ENCODE measurements at regions not wholly inside any gene's neighbourhood (a gene's known extent, or its start where the extent isn't known, plus 50 kb on each side); places are given as distances from the start of the nearest gene placed in this dataset.
"Not testable (repeated sequence)": the region's sequence is repeated elsewhere in the genome, so short reads cannot be mapped to it uniquely, and the experiment has no call there.

DNA sequence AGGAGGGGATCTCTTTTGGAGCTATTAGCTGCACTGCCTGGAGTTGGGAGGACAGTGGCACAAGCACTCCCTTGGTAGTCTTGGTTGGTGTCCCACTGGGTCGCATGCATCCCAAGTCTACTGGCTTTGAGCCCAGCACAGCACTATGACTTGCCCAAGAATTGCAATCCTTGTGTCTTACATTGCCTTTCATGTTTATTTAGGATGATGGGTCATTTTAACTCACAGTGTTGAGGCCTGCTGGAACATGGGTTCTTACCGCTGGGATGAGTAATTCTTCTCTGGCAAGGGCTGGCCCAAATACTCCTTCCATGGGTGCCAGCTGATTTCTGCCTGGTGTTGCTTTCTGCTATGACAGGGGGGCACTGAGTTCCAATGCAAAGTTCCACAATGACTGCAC lies 185.5 kb downstream of the TEX13C start:
- no peak for DNase-seq (ENCODE audit: low read depth in 2 of 2)

GRCh38 chrX:125507119-125507518 lies 187.4 kb downstream of the TEX13C start:
- DNase-seq (ENCODE audit: low read depth in 2 of 2): peak in 1 of 2 donors; percentile 74

DNA sequence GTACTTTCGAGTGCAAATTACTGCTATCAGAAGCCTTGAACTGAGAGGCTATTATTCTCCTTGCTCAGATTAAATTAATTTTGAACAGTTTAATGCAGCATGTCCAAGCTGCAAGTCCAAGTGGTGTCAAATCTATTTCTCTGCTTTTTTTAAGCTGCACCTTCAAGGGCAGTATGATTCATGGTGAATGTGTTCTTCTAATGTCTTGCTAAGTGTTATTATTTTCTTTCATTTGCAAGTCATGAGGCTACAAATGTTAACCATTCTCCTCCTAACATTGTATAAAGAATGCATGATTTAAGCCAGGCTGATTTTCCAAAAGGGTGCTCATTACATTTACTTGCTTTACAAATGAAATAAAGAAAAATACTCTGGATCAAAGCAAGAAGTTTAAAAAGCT lies 200.4 kb downstream of the TEX13C start:
- no peak for DNase-seq (ENCODE audit: low read depth in 2 of 2)

DNA sequence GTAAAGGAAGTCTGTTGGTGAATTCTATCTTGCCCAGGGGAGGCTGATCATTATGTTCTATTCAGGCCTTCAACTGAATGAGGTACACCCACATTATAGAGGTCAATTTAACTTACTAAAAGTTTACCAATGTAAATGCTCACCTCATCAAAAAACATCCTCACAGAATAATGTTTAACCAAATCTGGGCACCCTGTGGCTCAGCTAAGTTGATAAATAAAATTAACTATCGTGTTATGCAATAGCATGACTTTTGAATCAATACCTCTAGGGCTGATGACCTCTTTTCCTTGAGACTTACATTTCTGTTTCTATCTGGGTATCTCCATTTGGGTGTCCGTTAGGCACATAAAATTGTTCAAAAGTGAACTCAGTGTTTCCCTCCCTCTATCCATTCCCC lies 203.1 kb downstream of the TEX13C start:
- no peak for DNase-seq (ENCODE audit: low read depth in 2 of 2)

GRCh38 chrX:125532411-125533089 lies 212.9 kb downstream of the TEX13C start:
- no peak for DNase-seq (ENCODE audit: low read depth in 2 of 2)

- no peak for DNase-seq (ENCODE audit: low read depth in 2 of 2)
These were observed 213.7 kb downstream of the TEX13C start for GRCh38 chrX:125533352-125533751.

DNA sequence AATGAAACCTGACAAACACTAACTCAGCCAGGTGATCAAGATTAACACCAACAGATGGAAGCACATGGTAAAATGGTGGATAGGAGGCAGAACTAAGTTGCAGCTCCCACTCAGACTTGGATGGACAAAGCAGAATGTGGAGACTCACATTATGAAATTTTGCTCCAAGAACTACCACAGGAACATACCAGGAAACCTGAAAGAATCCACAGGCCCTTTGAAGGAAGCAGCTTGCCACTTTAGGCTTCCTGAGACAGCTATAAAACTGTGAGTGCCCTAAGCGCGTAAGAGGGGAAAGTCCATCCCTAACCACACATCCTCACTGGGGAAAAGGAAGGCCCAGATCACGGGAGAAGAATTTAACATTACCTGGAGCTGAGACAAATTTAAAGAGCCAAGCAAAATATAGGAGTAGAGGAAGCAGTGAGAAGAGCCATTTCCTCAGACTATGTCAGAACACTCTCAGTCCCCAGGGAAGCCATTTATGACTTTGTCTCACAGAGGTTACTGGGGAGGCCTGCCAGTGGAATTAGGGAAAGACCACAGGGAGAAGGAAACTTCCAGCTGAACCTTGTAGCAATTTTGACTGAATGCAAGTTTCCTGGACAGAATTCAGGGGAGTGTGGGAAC lies 224.5 kb downstream of the TEX13C start:
- DNase-seq (ENCODE audit: low read depth in 2 of 2): no peak

- DNase-seq (ENCODE audit: low read depth in 2 of 2): no peak
These were observed 225.2 kb downstream of the TEX13C start for GRCh38 chrX:125544856-125545255.

DNA sequence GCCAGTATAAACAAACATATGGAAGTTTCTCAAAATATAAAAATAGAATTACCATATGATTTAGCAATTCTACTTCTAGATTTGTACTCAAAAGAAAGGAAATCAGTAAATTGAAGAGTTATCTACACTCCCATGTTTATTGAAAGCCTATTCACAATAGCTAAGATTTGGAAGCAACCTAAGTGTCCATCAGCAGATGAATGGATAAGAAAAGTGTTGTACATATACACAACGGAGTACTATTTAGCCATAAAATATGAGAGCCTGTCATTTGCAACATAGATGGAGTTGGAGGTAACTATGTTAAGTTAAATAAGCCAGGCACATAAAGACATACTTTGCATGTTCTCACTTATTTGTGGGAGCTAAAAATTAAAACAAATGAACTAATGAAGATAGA lies 257.8 kb downstream of the TEX13C start:
- DNase-seq (ENCODE audit: low read depth in 2 of 2): no peak

- no peak for DNase-seq (ENCODE audit: low read depth in 2 of 2)
These were observed 284.8 kb downstream of the TEX13C start for GRCh38 chrX:125604448-125604847.

GRCh38 chrX:125605145-125605544 lies 285.5 kb downstream of the TEX13C start:
- DNase-seq (ENCODE audit: low read depth in 2 of 2): no peak

- DNase-seq (ENCODE audit: low read depth in 2 of 2): not testable (repeated sequence)
These were observed 295.1 kb downstream of the TEX13C start for GRCh38 chrX:125614591-125615343.

- no peak for DNase-seq (ENCODE audit: low read depth in 2 of 2)
These were observed 301.3 kb downstream of the TEX13C start for GRCh38 chrX:125620715-125621587.

GRCh38 chrX:125621588-125621927 lies 301.9 kb downstream of the TEX13C start:
- no peak for DNase-seq (ENCODE audit: low read depth in 2 of 2)

- no peak for DNase-seq (ENCODE audit: low read depth in 2 of 2)
These were observed 303.2 kb downstream of the TEX13C start for GRCh38 chrX:125622899-125623298.

DNA sequence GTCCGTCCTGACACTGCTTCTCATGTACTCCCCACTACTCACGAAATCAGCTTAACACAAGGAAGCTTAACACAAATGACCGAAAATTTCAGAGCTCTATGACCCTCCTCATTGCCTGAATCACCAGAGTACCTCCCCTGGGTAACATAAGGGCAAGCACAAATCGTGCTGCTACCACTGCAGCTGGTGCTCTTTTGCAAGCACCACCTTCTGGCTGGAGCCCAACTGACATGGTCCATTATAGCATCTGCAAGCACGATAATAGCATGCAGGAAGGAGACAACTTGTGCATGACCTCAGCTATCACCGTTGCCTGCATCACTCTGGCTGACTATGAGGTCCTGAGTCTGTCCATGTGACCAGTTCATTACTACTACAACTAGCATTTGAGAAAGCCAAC lies 308.0 kb downstream of the TEX13C start:
- no peak for DNase-seq (ENCODE audit: low read depth in 2 of 2)

DNA sequence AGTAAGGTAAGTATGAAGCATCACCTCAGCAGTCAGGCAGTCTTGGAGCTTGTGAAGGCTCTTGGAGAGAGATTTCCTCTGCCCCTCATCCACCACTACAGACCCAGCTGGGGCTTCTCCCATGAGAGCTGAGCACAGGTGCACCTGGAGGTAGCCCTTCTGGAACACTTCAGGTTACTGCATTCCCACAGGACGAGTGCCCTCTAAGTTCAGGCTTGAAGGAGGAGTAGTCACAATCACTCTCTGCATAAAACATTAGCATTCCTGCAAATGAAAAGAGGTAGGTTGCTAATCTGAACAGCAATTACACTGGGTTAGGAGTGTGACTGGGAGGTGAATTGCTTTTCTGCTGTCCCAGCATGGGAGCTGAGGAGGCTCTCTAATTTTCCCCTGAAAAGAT lies 308.8 kb downstream of the TEX13C start:
- no peak for DNase-seq (ENCODE audit: low read depth in 2 of 2)

DNA sequence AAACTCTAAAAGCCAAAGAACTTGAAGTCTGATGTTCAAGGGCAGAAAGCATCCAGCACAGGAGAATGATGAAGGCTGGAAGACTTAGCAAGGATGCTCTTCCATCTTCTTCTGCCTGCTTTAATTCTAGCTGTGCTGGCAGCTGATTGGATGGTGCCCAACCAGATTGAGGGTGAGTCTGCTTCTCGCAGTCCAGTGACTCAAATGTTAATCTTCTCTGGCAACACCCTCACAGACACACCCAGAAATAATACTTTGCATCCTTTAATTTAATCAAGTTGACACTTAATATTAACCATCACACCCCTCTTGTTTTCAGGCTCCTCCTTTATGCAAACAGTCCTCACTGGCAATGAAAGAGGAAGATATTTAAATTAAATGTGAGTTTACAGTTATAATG lies 321.7 kb downstream of the TEX13C start:
- DNase-seq (ENCODE audit: low read depth in 2 of 2): no peak

DNA sequence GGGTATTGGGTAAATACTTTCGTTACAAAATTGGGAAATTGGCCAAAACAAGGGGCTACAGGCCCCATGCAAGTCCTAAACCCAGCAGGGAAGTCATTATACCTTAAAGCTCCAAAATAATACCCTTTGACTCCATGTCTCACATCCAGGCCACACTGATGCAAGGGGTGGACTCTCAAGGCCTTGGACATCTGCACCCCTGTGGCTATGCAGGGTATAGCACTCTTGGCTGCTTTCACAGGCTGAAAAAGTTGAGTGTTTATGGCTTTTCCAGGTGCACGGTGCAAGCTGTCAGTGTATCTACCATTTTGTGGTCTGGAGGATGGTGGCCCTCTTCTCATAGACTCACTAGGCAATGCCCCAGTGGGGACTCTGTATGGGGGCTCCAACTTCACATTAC lies 326.5 kb downstream of the TEX13C start:
- peak in 1 of 2 donors; percentile 1 for DNase-seq (ENCODE audit: low read depth in 2 of 2)

DNA sequence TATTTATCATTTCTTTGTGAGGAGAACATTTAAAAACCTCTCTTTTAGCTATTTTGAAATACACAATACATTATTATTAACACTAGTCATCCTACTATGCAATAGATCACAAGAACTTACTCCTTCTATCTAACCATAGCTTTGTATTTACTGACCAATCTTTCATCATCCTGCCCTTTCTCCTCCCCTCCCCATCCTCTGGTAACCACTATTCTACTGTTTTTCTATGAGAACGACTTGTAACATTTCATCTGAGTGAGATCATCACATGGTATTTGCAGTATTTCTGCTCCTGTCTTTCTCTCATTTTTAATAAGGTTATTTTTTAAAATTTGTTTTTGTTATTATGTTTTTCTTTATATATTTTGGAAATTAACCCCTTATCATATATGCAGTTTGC lies 331.8 kb downstream of the TEX13C start:
- no peak for DNase-seq (ENCODE audit: low read depth in 2 of 2)

GRCh38 chrX:125654501-125654900 lies 334.8 kb downstream of the TEX13C start:
- no peak for DNase-seq (ENCODE audit: low read depth in 2 of 2)

GRCh38 chrX:125673758-125674157 lies 354.1 kb downstream of the TEX13C start:
- no peak for DNase-seq (ENCODE audit: low read depth in 2 of 2)
